Neuron (in vitro differentiated cells): ENCODE measurements at regions not wholly inside any gene's neighbourhood (a gene's known extent, or its start where the extent isn't known, plus 50 kb on each side); places are given as distances from the start of the nearest gene placed in this dataset.

Experiments
- H2AFZ ChIP-seq: one replicate; pipeline ENCODE4 v1.6.1; 2013; ENCODE audit warnings: low read depth, mild to moderate bottlenecking, inconsistent platforms, low read length, moderate library complexity
- H3K27me3 ChIP-seq: one replicate; pipeline ENCODE4 v1.6.1; 2013; ENCODE audit warnings: low read length; ENCODE audit not compliant: insufficient read depth
- H3K36me3 ChIP-seq: one replicate; pipeline ENCODE4 v1.6.1; 2013; ENCODE audit warnings: low read length; ENCODE audit not compliant: insufficient read depth
- H3K4me1 ChIP-seq: one replicate; pipeline ENCODE4 v1.6.1; 2013; ENCODE audit warnings: low read length; ENCODE audit not compliant: insufficient read depth
- H3K4me3 ChIP-seq: 2 replicates; pipeline ENCODE4 v1.5.1; 2013; ENCODE audit warnings: mild to moderate bottlenecking, low read length, moderate library complexity
- H3K9me3 ChIP-seq: one replicate; pipeline ENCODE4 v1.6.1; 2013; ENCODE audit warnings: low read length

GRCh38 chrX:107565015-107565414 is 63.3 kb upstream of the PRPS1 start:
- no peak overlapping the region for H2AFZ ChIP-seq
- H3K36me3 ChIP-seq = no peaks in the 10 kb centered on the region
- H3K27me3 ChIP-seq = no peaks in the 10 kb centered on the region
- H3K4me1 ChIP-seq = peaks cover 5% of the 10 kb centered on the region
- no peak overlapping the region for H3K4me3 ChIP-seq
- H3K9me3 ChIP-seq = no peaks in the 10 kb centered on the region

- H3K4me1 ChIP-seq = peaks cover 5% of the 10 kb centered on the region
- H3K27me3 ChIP-seq = no peaks in the 10 kb centered on the region
- no peak overlapping the region for H3K4me3 ChIP-seq
- no peaks in the 10 kb centered on the region for H3K36me3 ChIP-seq
- peak overlapping the region; percentile 48 for H2AFZ ChIP-seq
- no peaks in the 10 kb centered on the region for H3K9me3 ChIP-seq
Measured at GRCh38 chrX:107565931-107566603, 62.2 kb upstream of the PRPS1 start.

- H3K4me3 ChIP-seq = no peak overlapping the region
- H2AFZ ChIP-seq = peak overlapping the region; percentile 48
- H3K27me3 ChIP-seq = no peaks in the 10 kb centered on the region
- H3K36me3 ChIP-seq = no peaks in the 10 kb centered on the region
- no peaks in the 10 kb centered on the region for H3K9me3 ChIP-seq
- H3K4me1 ChIP-seq = peaks cover 5% of the 10 kb centered on the region
Measured at GRCh38 chrX:107566604-107567262, 61.6 kb upstream of the PRPS1 start.

GRCh38 chrX:107567370-107567769 is 60.9 kb upstream of the PRPS1 start:
- peaks cover 5% of the 10 kb centered on the region for H3K4me1 ChIP-seq
- H2AFZ ChIP-seq = no peak overlapping the region
- no peaks in the 10 kb centered on the region for H3K27me3 ChIP-seq
- H3K9me3 ChIP-seq = no peaks in the 10 kb centered on the region
- H3K4me3 ChIP-seq = no peak overlapping the region
- H3K36me3 ChIP-seq = no peaks in the 10 kb centered on the region

GRCh38 chrX:107571296-107571998 is 56.9 kb upstream of the PRPS1 start:
- Histone ChIP-seq H2AFZ (no peak overlapping the region), H3K36me3 (no peaks in the 10 kb centered on the region), H3K9me3 (no peaks in the 10 kb centered on the region), H3K4me1 (no peaks in the 10 kb centered on the region), H3K4me3 (no peak overlapping the region), H3K27me3 (no peaks in the 10 kb centered on the region)

- Histone ChIP-seq H3K9me3 (no peaks in the 10 kb centered on the region), H2AFZ (no peak overlapping the region), H3K36me3 (no peaks in the 10 kb centered on the region), H3K4me1 (no peaks in the 10 kb centered on the region), H3K27me3 (no peaks in the 10 kb centered on the region), H3K4me3 (no peak overlapping the region)
Measured at GRCh38 chrX:107573016-107573415, 55.3 kb upstream of the PRPS1 start.

GRCh38 chrX:107574054-107574683 is 54.1 kb upstream of the PRPS1 start:
- no peaks in the 10 kb centered on the region for H3K36me3 ChIP-seq
- H3K9me3 ChIP-seq = no peaks in the 10 kb centered on the region
- H2AFZ ChIP-seq = no peak overlapping the region
- no peaks in the 10 kb centered on the region for H3K27me3 ChIP-seq
- no peaks in the 10 kb centered on the region for H3K4me1 ChIP-seq
- no peak overlapping the region for H3K4me3 ChIP-seq

- H3K27me3 ChIP-seq = no peaks in the 10 kb centered on the region
Measured at GRCh38 chrX:107574711-107575110, 53.6 kb upstream of the PRPS1 start.

GRCh38 chrX:107576392-107576791 is 51.9 kb upstream of the PRPS1 start:
- Histone ChIP-seq H3K36me3 (no peaks in the 10 kb centered on the region), H3K27me3 (no peaks in the 10 kb centered on the region), H3K4me1 (no peaks in the 10 kb centered on the region), H2AFZ (no peak overlapping the region), H3K9me3 (no peaks in the 10 kb centered on the region), H3K4me3 (no peak overlapping the region)

More at GRCh38 chrX:107574711-107575110, 53.6 kb upstream of the PRPS1 start:
- no peaks in the 10 kb centered on the region for H3K4me1 ChIP-seq
- H3K36me3 ChIP-seq = no peaks in the 10 kb centered on the region
- H3K4me3 ChIP-seq = no peak overlapping the region
- no peak overlapping the region for H2AFZ ChIP-seq
- H3K9me3 ChIP-seq = no peaks in the 10 kb centered on the region

GRCh38 chrX:107576841-107577240 is 51.5 kb upstream of the PRPS1 start:
- no peaks in the 10 kb centered on the region for H3K27me3 ChIP-seq
- no peaks in the 10 kb centered on the region for H3K36me3 ChIP-seq
- no peaks in the 10 kb centered on the region for H3K9me3 ChIP-seq
- H3K4me3 ChIP-seq = no peak overlapping the region
- no peaks in the 10 kb centered on the region for H3K4me1 ChIP-seq
- no peak overlapping the region for H2AFZ ChIP-seq

- Histone ChIP-seq H3K27me3 (no peaks in the 10 kb centered on the region), H3K4me3 (no peak overlapping the region), H2AFZ (no peak overlapping the region), H3K36me3 (no peaks in the 10 kb centered on the region), H3K9me3 (no peaks in the 10 kb centered on the region), H3K4me1 (no peaks in the 10 kb centered on the region)
Measured at GRCh38 chrX:107577933-107578332, 50.4 kb upstream of the PRPS1 start.
